ENCODE measurements at regions not wholly inside any gene's neighbourhood (a gene's known extent, or its start where the extent isn't known, plus 50 kb on each side); places are given as distances from the start of the nearest gene placed in this dataset.

GRCh38 chr2:3060049-3060448 lies 317.6 kb downstream of the EIPR1 start:
- peaks cover 1% of the 10 kb centered on the region for H3K27me3 Mint-ChIP-seq (ENCODE audit: unreplicated experiment)
- peaks cover 3% of the 10 kb centered on the region for H3K4me1 Mint-ChIP-seq (ENCODE audit: unreplicated experiment)
- TF ChIP-seq, protein P1, sequence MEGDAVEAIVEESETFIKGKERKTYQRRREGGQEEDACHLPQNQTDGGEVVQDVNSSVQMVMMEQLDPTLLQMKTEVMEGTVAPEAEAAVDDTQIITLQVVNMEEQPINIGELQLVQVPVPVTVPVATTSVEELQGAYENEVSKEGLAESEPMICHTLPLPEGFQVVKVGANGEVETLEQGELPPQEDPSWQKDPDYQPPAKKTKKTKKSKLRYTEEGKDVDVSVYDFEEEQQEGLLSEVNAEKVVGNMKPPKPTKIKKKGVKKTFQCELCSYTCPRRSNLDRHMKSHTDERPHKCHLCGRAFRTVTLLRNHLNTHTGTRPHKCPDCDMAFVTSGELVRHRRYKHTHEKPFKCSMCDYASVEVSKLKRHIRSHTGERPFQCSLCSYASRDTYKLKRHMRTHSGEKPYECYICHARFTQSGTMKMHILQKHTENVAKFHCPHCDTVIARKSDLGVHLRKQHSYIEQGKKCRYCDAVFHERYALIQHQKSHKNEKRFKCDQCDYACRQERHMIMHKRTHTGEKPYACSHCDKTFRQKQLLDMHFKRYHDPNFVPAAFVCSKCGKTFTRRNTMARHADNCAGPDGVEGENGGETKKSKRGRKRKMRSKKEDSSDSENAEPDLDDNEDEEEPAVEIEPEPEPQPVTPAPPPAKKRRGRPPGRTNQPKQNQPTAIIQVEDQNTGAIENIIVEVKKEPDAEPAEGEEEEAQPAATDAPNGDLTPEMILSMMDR (IDR thresholded peaks at IDR 0.05; ENCODE audit: unreplicated experiment), result no peak
- no peak overlapping the region for H3K27ac Mint-ChIP-seq (ENCODE audit: unreplicated experiment)
- no peaks in the 10 kb centered on the region for H3K9me3 Mint-ChIP-seq (ENCODE audit: unreplicated experiment)
- H3K4me3 Mint-ChIP-seq (ENCODE audit: unreplicated experiment), result no peak overlapping the region
- no peak for DNase-seq (ENCODE audit: low spot score)
- H3K36me3 Mint-ChIP-seq (ENCODE audit: low read depth, unreplicated experiment), result no peaks in the 10 kb centered on the region

DNA sequence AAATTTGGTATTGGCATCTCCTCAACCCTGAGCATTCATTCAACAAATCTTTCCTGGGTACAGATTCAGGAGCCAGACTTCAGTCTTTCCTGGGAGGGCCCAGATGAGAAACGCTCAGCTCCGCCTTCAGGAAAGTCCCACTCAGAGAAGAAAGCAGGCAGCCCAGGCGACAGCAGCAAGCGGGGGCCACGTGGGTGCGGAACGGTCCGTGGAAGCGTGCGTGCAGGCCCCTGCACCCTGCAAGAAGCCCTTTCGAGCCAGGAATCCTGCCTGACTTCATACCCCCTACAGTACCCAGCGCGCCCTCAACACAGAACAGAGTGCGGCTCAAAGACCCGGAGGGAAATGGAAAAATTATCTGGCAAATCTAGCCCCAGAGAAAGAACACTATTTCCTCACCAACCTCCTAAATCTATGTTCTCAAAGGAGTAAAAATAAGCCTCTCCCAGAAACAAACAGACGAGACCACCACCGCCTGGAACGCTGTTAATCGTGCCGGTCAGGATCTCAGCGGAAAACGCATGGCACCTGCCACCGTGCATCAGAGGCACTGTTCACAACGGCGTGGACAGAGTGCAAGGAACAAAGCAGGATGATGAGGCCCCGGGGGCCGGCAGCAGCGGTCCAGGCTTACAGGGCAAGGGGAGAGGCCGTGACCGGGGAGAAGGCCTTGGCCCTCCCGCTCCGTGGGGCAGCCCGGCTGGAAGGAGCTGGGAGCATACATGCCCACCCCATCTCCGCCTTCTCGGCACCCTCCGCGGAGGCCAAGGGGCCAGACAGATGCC lies 318.3 kb downstream of the EIPR1 start:
- Mint-ChIP-seq H3K4me1 (ENCODE audit: unreplicated experiment) (peaks cover 3% of the 10 kb centered on the region), H3K27me3 (ENCODE audit: unreplicated experiment) (peaks cover 4% of the 10 kb centered on the region), H3K4me3 (ENCODE audit: unreplicated experiment) (no peak overlapping the region)

DNA sequence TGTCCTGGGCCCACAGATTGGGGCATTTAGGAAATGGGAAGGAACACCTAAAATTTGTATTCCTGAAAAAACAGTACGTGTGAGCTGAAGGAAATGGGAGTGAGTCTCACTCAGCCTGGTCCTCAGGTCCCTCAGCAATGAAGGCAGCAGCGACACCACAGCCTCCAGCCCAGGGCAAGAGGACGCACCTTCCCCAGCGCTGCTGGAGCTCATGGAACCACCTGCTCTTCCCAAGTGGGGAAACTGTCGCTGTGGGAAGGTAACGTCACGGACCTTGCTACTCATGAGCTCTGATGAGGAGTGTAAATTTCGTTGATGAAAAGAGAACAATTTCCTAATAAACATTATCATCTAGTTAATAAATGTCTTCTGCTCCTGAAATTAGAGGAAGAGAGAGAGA lies 323.6 kb downstream of the EIPR1 start:
- Mint-ChIP-seq H3K4me1 (ENCODE audit: unreplicated experiment) (peaks cover 9% of the 10 kb centered on the region), H3K27ac (ENCODE audit: unreplicated experiment) (no peak overlapping the region), H3K4me3 (ENCODE audit: unreplicated experiment) (no peak overlapping the region), H3K36me3 (ENCODE audit: low read depth, unreplicated experiment) (no peaks in the 10 kb centered on the region), H3K27me3 (ENCODE audit: unreplicated experiment) (peaks cover 6% of the 10 kb centered on the region), H3K9me3 (ENCODE audit: unreplicated experiment) (no peaks in the 10 kb centered on the region)
- DNase-seq (ENCODE audit: low spot score), result no peak
- TF ChIP-seq, protein P1 (IDR thresholded peaks at IDR 0.05; ENCODE audit: unreplicated experiment), result no peak

More for the DNA sequence above, 318.3 kb downstream of the EIPR1 start:
- DNase-seq (ENCODE audit: low spot score), result no peak
- TF ChIP-seq, protein P1 (IDR thresholded peaks at IDR 0.05; ENCODE audit: unreplicated experiment), result no peak
- Mint-ChIP-seq H3K27ac (ENCODE audit: unreplicated experiment) (no peak overlapping the region), H3K9me3 (ENCODE audit: unreplicated experiment) (no peaks in the 10 kb centered on the region), H3K36me3 (ENCODE audit: low read depth, unreplicated experiment) (no peaks in the 10 kb centered on the region)

DNA sequence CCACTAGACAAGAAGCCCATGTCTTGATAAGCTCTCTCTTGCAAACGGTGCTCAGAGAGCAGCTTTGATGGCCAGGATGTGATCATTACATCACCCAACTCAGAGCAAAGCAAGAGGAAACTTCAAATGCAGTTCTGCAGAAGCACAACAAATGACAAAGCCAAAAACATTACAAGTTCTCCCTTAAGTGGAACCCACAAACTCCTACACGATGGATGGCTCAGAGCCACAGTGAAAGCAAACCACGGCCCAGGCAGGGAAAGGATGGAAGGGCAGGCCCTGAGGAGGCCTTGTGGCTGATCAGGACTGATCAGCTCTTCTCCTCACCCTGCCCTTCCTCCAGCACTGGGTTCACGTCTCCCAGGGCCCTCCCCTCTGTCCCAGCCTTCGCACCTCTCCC lies 326.4 kb downstream of the EIPR1 start:
- Mint-ChIP-seq H3K4me3 (ENCODE audit: unreplicated experiment) (no peak overlapping the region), H3K9me3 (ENCODE audit: unreplicated experiment) (no peaks in the 10 kb centered on the region), H3K4me1 (ENCODE audit: unreplicated experiment) (peaks cover 6% of the 10 kb centered on the region), H3K36me3 (ENCODE audit: low read depth, unreplicated experiment) (no peaks in the 10 kb centered on the region), H3K27me3 (ENCODE audit: unreplicated experiment) (peaks cover 6% of the 10 kb centered on the region), H3K27ac (ENCODE audit: unreplicated experiment) (no peak overlapping the region)
- TF ChIP-seq, protein P1 (IDR thresholded peaks at IDR 0.05; ENCODE audit: unreplicated experiment), result no peak
- DNase-seq (ENCODE audit: low spot score), result no peak

- H3K36me3 Mint-ChIP-seq (ENCODE audit: low read depth, unreplicated experiment), result peaks cover 5% of the 10 kb centered on the region
- TF ChIP-seq, protein P1 (IDR thresholded peaks at IDR 0.05; ENCODE audit: unreplicated experiment), result no peak
- no peak for DNase-seq (ENCODE audit: low spot score)
- H3K27me3 Mint-ChIP-seq (ENCODE audit: unreplicated experiment), result peaks cover 4% of the 10 kb centered on the region
- no peak overlapping the region for H3K27ac Mint-ChIP-seq (ENCODE audit: unreplicated experiment)
- no peak overlapping the region for H3K4me3 Mint-ChIP-seq (ENCODE audit: unreplicated experiment)
- no peaks in the 10 kb centered on the region for H3K9me3 Mint-ChIP-seq (ENCODE audit: unreplicated experiment)
- H3K4me1 Mint-ChIP-seq (ENCODE audit: unreplicated experiment), result peaks cover 6% of the 10 kb centered on the region
These were observed 331.3 kb downstream of the EIPR1 start for GRCh38 chr2:3046170-3046865.

All from endothelial cell (in vitro differentiated cells).